SU-DHL-6 (cell line): ENCODE measurements at regions not wholly inside any gene's neighbourhood (a gene's known extent, or its start where the extent isn't known, plus 50 kb on each side); places are given as distances from the start of the nearest gene placed in this dataset.

Source experiments
- H2AFZ ChIP-seq: fragments of 200-600 bp; sonication (generic); 2 replicates; pipeline ENCODE4 v1.6.1; 2014; ENCODE audit warnings: low read depth, mild to moderate bottlenecking, moderate library complexity, mixed read lengths, antibody characterized with exemption, low read length; ENCODE audit not compliant: severe bottlenecking
- H3F3A ChIP-seq: fragments of 200-600 bp; shearing (Covaris generic); 2 replicates; pipeline ENCODE4 v1.6.0; 2016; ENCODE audit warnings: antibody characterized with exemption, mild to moderate bottlenecking; ENCODE audit not compliant: insufficient read depth
- H3K27ac ChIP-seq: fragments of 200-600 bp; sonication (generic); 2 replicates; pipeline ENCODE4 v1.5.1; 2016; ENCODE audit warnings: low read depth, mild to moderate bottlenecking, low read length, moderate library complexity, mixed read lengths
- H3K27me3 ChIP-seq: fragments of 200-600 bp; sonication (generic), shearing (Covaris generic); 2 replicates; pipeline ENCODE4 v1.6.0; 2014; ENCODE audit warnings: mild to moderate bottlenecking, low read length
- H3K36me3 ChIP-seq: fragments of 200-600 bp; sonication (generic); 2 replicates; pipeline ENCODE4 v1.6.1; 2014; ENCODE audit warnings: mild to moderate bottlenecking, low read length, mixed read lengths
- H3K4me2 ChIP-seq: fragments of 300-600, 200-600 bp; shearing (Covaris generic), sonication (generic); 2 replicates; pipeline ENCODE4 v1.6.0; 2014; ENCODE audit warnings: low read length, low read depth, mild to moderate bottlenecking; ENCODE audit not compliant: poor library complexity, severe bottlenecking
- H3K4me3 ChIP-seq: fragments of 200-600 bp; sonication (generic); 2 replicates; pipeline ENCODE4 v1.5.1; 2014; ENCODE audit warnings: antibody characterized with exemption, low read length, mild to moderate bottlenecking, mixed read lengths; ENCODE audit not compliant: insufficient read depth, poor library complexity, severe bottlenecking
- H3K79me2 ChIP-seq: fragments of 200-600 bp; sonication (generic); 2 replicates; pipeline ENCODE4 v1.6.1; 2014; ENCODE audit warnings: mild to moderate bottlenecking, low read length, moderate library complexity; ENCODE audit not compliant: insufficient read depth
- H3K9ac ChIP-seq: fragments of 200-600 bp; sonication (generic); 2 replicates; pipeline ENCODE4 v1.7.0; 2014; ENCODE audit warnings: mild to moderate bottlenecking, low read length
- H3K9me2 ChIP-seq: fragments of 200-600 bp; sonication (generic); replicated peaks from 2 replicates; pipeline ENCODE4 v1.6.1; 2014; ENCODE audit warnings: low read length; ENCODE audit not compliant: insufficient read depth
- H3K9me3 ChIP-seq: fragments of 200-600 bp; sonication (generic); 2 replicates; pipeline ENCODE4 v1.6.1; 2014; ENCODE audit warnings: low read length, mixed read lengths; ENCODE audit not compliant: insufficient read depth
- H4K20me1 ChIP-seq: fragments of 200-600 bp; sonication (generic); 2 replicates; pipeline ENCODE4 v1.6.1; 2014; ENCODE audit warnings: low read depth, mild to moderate bottlenecking, antibody characterized with exemption, low read length, moderate library complexity, mixed read lengths
- CTCF ChIP-seq: fragments of 200-600 bp; sonication (generic); IDR thresholded peaks from one replicate; pipeline ENCODE4 v1.5.1; 2017; ENCODE audit warnings: antibody characterized with exemption, mild to moderate bottlenecking, low read length, moderate library complexity; ENCODE audit not compliant: insufficient read depth, poor library complexity, severe bottlenecking
- EZH2phosphoT487 ChIP-seq: fragments of 200-600 bp; sonication (generic), shearing (Covaris generic); conservative IDR thresholded peaks from 2 replicates; pipeline ENCODE4 v1.6.1; 2018; ENCODE audit warnings: mild to moderate bottlenecking, antibody characterized with exemption, low read length, moderate library complexity, mixed read lengths

- H3K27me3 ChIP-seq, result no peaks in the 10 kb centered on the region
- no peaks in the 10 kb centered on the region for H4K20me1 ChIP-seq
- no peaks in the 10 kb centered on the region for H3K36me3 ChIP-seq
- H3F3A ChIP-seq, result no peaks in the 10 kb centered on the region
- no peak overlapping the region for H2AFZ ChIP-seq
- TF ChIP-seq EZH2phosphoT487 (no peak), CTCF (no peak)
- H3K9me2 ChIP-seq, result no peaks in the 10 kb centered on the region
- H3K9ac ChIP-seq, result no peak overlapping the region
- no peak overlapping the region for H3K4me2 ChIP-seq
- no peaks in the 10 kb centered on the region for H3K9me3 ChIP-seq
- H3K4me3 ChIP-seq, result no peak overlapping the region
- no peak overlapping the region for H3K27ac ChIP-seq
- H3K79me2 ChIP-seq, result no peaks in the 10 kb centered on the region
Measured at GRCh38 chr18:45236676-45237075, 378.6 kb upstream of the SLC14A2 start.

GRCh38 chr18:45237343-45238098 lies 377.8 kb upstream of the SLC14A2 start:
- TF ChIP-seq EZH2phosphoT487, result no peak
- no peak for TF ChIP-seq CTCF
- Histone ChIP-seq H3K9me2 (no peaks in the 10 kb centered on the region), H3K4me3 (no peak overlapping the region), H3K9ac (no peak overlapping the region), H3K79me2 (no peaks in the 10 kb centered on the region), H4K20me1 (no peaks in the 10 kb centered on the region), H3K27me3 (no peaks in the 10 kb centered on the region), H3K27ac (no peak overlapping the region), H2AFZ (no peak overlapping the region), H3K36me3 (no peaks in the 10 kb centered on the region), H3F3A (no peaks in the 10 kb centered on the region), H3K9me3 (no peaks in the 10 kb centered on the region), H3K4me2 (no peak overlapping the region)

GRCh38 chr18:45241271-45241670 lies 374.0 kb upstream of the SLC14A2 start:
- TF ChIP-seq CTCF (no peak), EZH2phosphoT487 (no peak)
- Histone ChIP-seq H3F3A (no peaks in the 10 kb centered on the region), H3K9me2 (no peaks in the 10 kb centered on the region), H2AFZ (no peak overlapping the region), H3K79me2 (no peaks in the 10 kb centered on the region), H3K4me2 (no peak overlapping the region), H4K20me1 (no peaks in the 10 kb centered on the region), H3K36me3 (no peaks in the 10 kb centered on the region), H3K4me3 (no peak overlapping the region), H3K27ac (no peak overlapping the region), H3K9me3 (no peaks in the 10 kb centered on the region), H3K9ac (no peak overlapping the region), H3K27me3 (no peaks in the 10 kb centered on the region)
